ENCODE measurements at regions not wholly inside any gene's neighbourhood (a gene's known extent, or its start where the extent isn't known, plus 50 kb on each side); places are given as distances from the start of the nearest gene placed in this dataset.

DNA sequence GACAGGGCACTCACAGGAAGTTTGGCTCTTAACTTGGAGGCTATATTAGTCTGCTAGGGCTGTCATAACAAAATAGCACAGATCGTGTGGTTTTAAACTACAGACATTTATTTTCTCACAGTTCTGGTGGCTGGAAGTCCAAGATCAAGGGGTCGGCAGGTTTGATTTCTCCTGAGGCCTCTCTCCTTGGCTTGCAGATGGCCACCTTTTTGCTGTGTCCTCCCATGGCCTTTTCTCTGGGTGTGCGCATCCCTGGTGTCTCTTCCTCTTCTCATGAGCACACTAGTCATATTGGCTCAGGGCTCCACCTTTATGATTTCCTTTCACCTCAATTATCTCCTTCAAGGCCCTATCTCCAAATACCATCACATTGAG is 69.3 kb downstream of the FOXB1 start:
- no peak overlapping the region for H3K4me3 ChIP-seq (ENCODE audit: low read depth, low read length)
- TF ChIP-seq, protein P1, sequence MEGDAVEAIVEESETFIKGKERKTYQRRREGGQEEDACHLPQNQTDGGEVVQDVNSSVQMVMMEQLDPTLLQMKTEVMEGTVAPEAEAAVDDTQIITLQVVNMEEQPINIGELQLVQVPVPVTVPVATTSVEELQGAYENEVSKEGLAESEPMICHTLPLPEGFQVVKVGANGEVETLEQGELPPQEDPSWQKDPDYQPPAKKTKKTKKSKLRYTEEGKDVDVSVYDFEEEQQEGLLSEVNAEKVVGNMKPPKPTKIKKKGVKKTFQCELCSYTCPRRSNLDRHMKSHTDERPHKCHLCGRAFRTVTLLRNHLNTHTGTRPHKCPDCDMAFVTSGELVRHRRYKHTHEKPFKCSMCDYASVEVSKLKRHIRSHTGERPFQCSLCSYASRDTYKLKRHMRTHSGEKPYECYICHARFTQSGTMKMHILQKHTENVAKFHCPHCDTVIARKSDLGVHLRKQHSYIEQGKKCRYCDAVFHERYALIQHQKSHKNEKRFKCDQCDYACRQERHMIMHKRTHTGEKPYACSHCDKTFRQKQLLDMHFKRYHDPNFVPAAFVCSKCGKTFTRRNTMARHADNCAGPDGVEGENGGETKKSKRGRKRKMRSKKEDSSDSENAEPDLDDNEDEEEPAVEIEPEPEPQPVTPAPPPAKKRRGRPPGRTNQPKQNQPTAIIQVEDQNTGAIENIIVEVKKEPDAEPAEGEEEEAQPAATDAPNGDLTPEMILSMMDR (IDR thresholded peaks at IDR 0.05; ENCODE audit: borderline replicate concordance, insufficient read depth, low read depth, low read length): no peak

- TF ChIP-seq, protein P1 (IDR thresholded peaks at IDR 0.05; ENCODE audit: borderline replicate concordance, insufficient read depth, low read depth, low read length): no peak
- H3K4me3 ChIP-seq (ENCODE audit: low read depth, low read length): no peak overlapping the region
These were observed 70.2 kb downstream of the FOXB1 start for GRCh38 chr15:60074181-60074885.

GRCh38 chr15:60076045-60076444 is 71.9 kb downstream of the FOXB1 start:
- TF ChIP-seq, protein P1 (IDR thresholded peaks at IDR 0.05; ENCODE audit: borderline replicate concordance, insufficient read depth, low read depth, low read length): no peak
- no peak overlapping the region for H3K4me3 ChIP-seq (ENCODE audit: low read depth, low read length)

GRCh38 chr15:60076582-60077276 is 72.6 kb downstream of the FOXB1 start:
- TF ChIP-seq, protein P1 (IDR thresholded peaks at IDR 0.05; ENCODE audit: borderline replicate concordance, insufficient read depth, low read depth, low read length): no peak
- H3K4me3 ChIP-seq (ENCODE audit: low read depth, low read length): no peak overlapping the region

GRCh38 chr15:60077581-60078359 is 73.7 kb downstream of the FOXB1 start:
- H3K4me3 ChIP-seq (ENCODE audit: low read depth, low read length): no peak overlapping the region
- TF ChIP-seq, protein P1 (IDR thresholded peaks at IDR 0.05; ENCODE audit: borderline replicate concordance, insufficient read depth, low read depth, low read length): no peak

DNA sequence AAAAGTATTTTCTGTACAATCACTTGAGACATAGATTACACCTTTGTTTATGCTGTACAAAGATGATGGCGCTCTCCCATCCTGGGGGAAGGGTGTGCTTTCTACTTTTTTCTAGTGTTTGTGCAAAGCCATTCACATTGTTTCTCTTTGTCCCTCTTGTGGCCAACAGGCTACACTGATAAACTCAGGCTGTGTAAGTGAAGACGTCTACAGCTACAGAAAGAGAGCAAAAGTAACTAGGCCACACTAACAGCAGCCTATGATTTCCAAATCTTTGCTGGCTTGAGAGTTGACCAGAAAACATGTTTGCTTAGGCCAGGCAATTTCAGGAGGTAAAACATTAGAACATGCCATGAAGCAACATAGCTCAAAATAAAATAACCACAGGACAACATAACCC is 75.1 kb downstream of the FOXB1 start:
- H3K4me3 ChIP-seq (ENCODE audit: low read depth, low read length): no peak overlapping the region
- TF ChIP-seq, protein P1 (IDR thresholded peaks at IDR 0.05; ENCODE audit: borderline replicate concordance, insufficient read depth, low read depth, low read length): no peak

Measured in GM12875 (cell line).